Limb (tissue), 2 donors: ENCODE measurements at regions not wholly inside any gene's neighbourhood (a gene's known extent, or its start where the extent isn't known, plus 50 kb on each side); places are given as distances from the start of the nearest gene placed in this dataset.

Experiments
- DNase-seq, 2 donors: peaks; one replicate each; pipeline ENCODE4 v3.0.0-alpha.2; 2016; ENCODE audit errors: extremely low spot score in 2 of 2

- no peak for DNase-seq
Observed at GRCh38 chr19:28509079-28509895, 703.7 kb downstream of the UQCRFS1 start.

GRCh38 chr19:28508666-28509065 is 704.3 kb downstream of the UQCRFS1 start:
- DNase-seq: no peak

DNA sequence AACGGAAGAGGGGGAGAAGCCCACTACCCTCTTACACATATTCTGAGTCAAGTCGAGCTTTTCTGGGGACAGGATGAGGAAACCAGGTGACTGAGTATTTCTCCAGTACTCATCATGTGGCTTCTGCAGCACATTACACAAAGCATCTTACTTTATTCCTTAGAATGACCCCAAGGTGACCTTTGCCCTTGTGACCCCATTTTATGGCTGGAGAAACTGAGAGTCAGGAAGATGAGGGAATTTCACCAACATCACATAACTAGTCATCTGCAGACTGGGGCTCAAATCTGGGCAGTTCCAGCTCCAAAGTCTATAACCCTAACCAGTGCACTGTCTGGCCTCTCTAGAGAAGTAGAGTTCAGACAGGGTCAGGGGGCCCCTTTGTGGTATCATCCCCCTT is 707.0 kb downstream of the UQCRFS1 start:
- no peak for DNase-seq

DNA sequence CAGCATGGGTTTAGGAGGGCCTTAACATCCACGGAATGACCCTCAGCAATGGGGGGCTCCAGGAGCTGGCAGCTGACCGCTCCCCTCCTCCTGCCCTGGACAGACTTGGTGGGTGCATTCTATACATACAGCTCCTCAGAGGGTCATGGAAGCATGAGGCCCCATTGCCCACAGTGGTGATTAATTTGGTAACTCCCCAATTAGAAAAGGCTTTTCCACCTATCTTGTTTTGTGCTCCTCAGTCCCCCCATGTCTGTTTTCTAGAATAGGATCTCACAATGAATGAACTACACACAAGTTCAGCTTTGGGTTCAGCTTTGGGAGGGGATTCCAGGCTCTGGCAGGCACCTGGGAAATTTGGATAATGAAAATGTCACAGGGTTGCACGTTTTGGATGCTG is 707.8 kb downstream of the UQCRFS1 start:
- no peak for DNase-seq

- DNase-seq: no peak
Observed at GRCh38 chr19:28504727-28505126, 708.2 kb downstream of the UQCRFS1 start.

DNA sequence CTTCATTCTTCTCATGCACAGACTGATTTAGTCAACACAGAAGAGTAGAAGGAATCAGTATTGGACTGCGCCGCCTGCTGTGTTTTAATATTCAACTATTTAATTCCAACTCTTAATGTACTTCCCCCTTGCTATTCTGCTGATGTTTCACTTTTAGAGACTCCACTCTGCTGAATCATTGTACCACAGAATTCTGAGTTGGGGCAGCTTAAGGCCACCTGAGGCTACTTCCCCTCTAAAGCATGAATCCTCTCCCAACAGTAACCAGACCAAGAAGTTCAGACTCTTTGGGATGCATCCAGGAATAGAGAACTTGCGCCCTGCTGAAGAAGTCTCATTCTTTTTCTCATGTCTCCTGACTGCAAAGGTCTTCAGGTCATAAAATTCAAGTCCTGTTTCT is 708.8 kb downstream of the UQCRFS1 start:
- DNase-seq: no peak

DNA sequence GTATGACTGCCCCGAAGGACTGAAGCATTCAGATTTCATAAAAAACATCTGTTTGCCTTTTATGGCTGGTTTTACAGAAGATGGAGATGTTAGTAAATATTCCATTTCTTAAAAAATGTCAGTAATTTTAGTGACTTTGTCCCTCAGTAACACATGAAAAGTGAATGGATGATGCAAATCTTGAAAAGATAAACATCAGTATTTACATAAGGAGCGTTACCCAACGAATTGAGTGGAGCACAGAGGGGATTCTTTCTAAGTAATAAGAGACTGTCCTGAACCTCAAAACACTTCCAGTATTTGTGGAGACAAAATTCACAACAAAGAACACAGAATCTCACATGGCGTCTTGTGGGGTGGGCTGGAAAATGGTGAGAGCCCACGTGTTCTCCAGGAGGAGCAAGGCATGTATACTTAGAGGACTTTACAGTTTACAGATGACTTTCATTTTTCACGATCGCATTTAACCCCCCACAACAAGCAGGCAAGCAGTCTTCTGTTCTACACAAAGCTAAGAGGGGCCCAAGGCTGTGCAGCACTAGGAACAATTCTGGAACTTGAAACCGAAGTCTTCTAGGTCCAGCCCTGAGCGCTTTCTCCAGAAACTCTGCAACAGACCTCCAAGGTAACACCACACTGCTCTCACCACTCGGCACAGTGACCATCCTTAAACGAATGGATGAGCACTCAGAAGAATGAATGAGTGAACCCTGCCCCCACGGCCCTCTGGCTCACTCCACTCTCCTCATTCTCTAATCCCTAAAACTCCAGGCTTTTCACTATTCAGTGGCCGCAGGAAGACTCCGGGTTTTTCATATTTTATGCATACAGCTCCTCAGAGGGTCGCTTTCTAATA is 709.8 kb downstream of the UQCRFS1 start:
- no peak for DNase-seq

DNA sequence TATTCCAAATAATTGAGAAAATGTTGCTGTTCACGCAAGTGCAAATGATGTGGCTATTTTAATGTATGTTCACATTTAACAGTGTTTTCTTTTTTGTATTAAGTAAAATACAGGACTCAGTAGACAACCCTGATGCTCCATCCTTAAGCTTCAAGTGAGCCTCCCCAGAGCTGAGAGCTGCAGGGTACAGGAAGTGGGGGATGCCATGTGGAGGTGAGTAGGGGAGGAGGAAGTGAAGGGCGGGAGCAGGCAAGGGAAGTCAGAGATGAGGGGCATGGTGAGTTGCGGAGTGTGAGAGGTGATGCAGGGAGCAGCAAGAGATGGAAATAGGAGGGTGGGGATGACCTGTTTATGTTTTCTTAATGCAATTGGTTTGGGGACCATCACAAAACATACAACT is 711.0 kb downstream of the UQCRFS1 start:
- DNase-seq: no peak

DNA sequence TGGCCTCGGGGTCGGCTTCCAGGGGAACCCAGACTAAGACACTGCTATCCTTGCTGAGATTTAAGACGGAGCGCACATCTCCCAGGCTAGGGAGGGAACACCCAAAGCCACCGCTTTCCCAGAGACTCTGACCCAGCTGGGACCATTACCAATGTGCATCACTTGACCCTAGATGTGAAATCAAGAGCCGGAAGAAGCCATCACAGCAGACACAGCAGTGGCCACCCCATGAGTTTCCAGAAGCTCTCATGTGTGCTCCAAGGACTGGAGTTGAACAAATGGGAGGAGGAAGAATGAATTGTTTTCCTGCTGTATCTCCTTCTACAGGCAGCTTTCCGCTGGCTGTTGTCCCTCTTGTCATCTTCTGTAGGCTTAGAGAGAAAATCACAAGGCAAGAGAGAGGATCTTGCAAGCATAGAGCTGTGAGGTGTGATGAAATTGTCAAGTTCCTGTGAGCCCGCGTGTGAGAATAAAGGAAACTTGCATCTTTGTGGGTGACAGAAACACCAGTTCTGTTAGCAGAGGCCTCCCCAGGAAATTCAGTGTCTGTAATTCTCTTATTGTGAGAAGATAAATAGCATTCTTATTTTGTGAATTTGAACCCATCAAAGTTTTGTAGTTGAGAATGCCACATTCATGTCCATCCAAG is 711.8 kb downstream of the UQCRFS1 start:
- no peak for DNase-seq

DNA sequence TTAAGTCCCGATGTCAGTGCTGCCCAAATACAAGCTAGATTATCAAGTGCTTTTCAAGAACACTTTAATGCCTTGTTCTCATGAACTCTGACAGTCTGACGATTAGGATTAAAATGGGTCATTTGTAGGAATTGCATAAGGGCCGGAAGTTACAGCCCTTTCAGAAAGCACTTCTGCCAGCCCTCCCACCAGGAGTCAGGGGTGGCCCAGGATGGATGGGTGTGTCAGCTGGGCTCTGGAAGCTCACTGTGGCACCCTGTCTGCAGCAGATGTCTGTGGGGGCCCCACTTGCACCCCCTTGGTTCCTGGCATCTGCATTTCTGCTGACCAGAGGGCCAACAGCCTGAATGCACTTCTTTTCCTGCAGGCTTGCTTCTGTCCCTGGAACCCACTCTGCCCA is 712.7 kb downstream of the UQCRFS1 start:
- no peak for DNase-seq

DNA sequence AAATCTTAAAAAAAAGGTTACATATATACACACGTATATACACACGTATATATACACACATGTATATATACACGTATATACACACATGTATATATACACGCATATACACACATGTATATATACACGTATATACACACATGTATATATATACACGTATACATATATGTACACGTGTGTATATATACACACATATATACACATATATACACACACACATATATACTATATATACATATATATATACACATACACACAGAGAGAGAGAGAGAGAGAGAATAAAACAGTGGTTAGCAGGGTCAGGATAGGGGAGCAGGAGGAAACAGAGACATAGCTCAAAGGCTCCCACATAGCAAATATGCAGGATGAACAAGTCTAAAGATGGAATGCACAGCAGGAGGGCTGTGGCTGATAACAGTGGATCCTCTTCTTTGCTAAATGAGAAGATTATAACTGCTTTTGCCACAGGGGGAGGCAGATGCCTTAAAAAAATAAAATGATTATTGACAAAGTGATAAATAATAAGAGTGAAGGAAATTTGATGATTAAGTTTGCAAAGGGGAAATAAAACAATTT is 714.5 kb downstream of the UQCRFS1 start:
- DNase-seq: no peak

- DNase-seq: no peak
Observed at GRCh38 chr19:28497887-28498286, 715.1 kb downstream of the UQCRFS1 start.

- DNase-seq: no peak
Observed at GRCh38 chr19:28497137-28497536, 715.8 kb downstream of the UQCRFS1 start.

- DNase-seq: no peak
Observed at GRCh38 chr19:28495046-28495445, 717.9 kb downstream of the UQCRFS1 start.

- no peak for DNase-seq
Observed at GRCh38 chr19:28494461-28494860, 718.5 kb downstream of the UQCRFS1 start.

- no peak for DNase-seq
Observed at GRCh38 chr19:28493884-28494283, 719.1 kb downstream of the UQCRFS1 start.

DNA sequence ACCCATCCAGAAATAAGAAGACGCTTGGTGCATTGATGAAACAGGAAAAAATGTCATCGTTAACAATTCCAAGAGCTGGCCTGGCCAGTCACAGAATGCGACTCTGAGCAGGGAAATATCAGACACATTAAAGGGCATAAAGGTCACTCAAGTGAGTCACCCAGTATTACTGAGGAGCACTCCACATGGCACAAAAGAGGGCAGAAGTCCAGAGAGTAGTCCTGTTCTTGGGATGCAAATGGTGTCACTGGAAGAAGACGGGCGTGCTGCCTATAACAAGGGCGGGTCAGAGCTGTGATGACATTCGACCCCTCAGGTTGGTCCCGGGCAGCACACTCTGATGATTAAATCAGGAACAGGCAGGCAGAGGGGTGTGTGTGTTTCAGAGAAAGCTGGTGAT is 720.3 kb downstream of the UQCRFS1 start:
- DNase-seq: no peak

DNA sequence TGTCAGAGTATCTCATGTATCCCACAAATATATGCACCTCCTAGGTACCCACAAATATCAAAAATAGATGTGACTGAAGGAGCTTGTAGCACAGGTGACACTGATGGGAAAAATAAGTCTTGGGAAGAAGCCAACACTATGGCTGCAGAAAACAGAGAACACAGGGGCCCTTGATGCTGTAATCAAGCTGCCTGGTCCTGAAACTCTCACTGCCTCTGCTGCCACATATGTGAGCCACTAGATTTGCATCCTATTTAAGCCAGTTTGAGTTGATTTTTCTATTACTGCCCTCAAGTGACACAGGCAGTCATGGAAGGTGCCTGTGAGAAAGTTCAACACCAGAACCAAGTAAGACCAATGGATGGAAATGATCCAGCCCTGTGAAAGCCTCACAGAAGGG is 720.8 kb downstream of the UQCRFS1 start:
- no peak for DNase-seq

DNA sequence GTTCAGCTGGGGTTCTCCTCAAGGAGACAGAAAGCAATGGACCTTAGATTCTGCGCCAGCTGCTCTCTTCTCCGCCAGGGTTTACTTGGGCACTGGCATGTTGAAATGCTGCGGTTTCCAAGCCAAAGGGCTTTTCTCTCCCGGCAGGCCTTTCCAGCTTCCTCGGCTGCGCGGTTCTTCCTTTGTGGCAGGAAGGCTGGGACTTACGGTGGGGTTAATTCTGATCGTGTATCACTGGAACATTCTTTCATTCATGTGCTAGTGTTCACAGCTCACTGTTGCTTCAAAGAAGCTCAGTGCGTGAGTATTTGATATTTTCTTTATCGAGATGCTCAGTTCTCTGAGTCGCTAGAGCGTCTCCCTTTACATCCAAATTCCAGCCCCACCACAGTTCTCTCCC is 723.2 kb downstream of the UQCRFS1 start:
- no peak for DNase-seq

DNA sequence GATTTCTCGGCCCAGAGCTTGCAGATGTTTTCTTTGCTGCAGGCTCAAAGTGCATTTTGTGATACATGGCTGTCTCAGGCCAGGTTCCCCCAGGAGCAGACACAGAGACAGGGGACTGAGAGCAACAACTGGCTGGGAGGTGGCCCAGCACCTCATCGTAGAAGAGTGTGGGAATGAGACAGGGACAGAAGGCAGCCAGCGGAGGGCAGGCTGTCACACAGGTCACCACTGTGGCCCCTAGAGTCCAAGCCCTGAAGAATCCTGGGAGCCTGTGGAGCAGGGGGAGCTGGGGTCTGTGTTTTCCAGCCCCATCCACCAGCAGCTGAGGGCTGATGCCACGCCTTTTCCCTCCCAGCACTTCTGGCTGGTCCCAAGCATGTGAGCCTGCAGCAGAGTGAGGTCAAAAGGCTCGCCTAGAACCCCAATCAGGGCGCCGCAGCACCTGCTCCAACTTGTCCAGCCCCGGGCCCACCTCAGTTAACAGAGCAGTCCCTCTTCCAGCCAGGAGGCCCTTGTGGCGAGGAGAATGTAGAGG is 723.8 kb downstream of the UQCRFS1 start:
- no peak for DNase-seq

GRCh38 chr19:28487999-28488398 is 725.0 kb downstream of the UQCRFS1 start:
- DNase-seq: no peak

GRCh38 chr19:28486926-28487325 is 726.0 kb downstream of the UQCRFS1 start:
- no peak for DNase-seq
